SK-N-SH (cell line): ENCODE measurements at regions not wholly inside any gene's neighbourhood (a gene's known extent, or its start where the extent isn't known, plus 50 kb on each side); places are given as distances from the start of the nearest gene placed in this dataset.

ENCODE experiments used
- CTCF ChIA-PET: fragments of 300-600, 350-600 bp; formaldehyde crosslinking; extraction: SDS; loops from one replicate; lab custom pipeline; 2021; lab: Yijun Ruan, JAX
- POLR2A ChIA-PET: fragments of 350-600 bp; sonication (Branson Sonifier 250); formaldehyde crosslinking; extraction: SDS; loops from one replicate; lab custom pipeline; 2020; ENCODE audit warnings: antibody characterized with exemption, inconsistent platforms; lab: Yijun Ruan, JAX
- DNase-seq: peaks from one replicate; pipeline ENCODE4 v3.0.0; 2012
- H2AFZ ChIP-seq: fragments of 200-600 bp; sonication (generic); 2 replicates; pipeline ENCODE4 v1.8.1; 2016; ENCODE audit warnings: antibody characterized with exemption, mild to moderate bottlenecking, low read depth
- H3F3A ChIP-seq: fragments of 200-600 bp; sonication (generic); replicated peaks from 2 replicates; pipeline ENCODE3; 2016; ENCODE audit warnings: antibody characterized with exemption, mild to moderate bottlenecking; ENCODE audit not compliant: insufficient read depth
- H3K27ac ChIP-seq, 2 experiments: fragments of 200-500 bp in 1 of 2; fragments of 200-600 bp in 1 of 2; sonication (Bioruptor generic) in 1 of 2; sonication (generic), shearing (Covaris generic) in 1 of 2; 2 replicates each; pipeline versions ENCODE4 v1.5.1 to v1.6.1; 2014 to 2016; ENCODE audit warnings: low read depth in 2 of 2, inconsistent platforms in 1 of 2, low read length in 1 of 2, mild to moderate bottlenecking in 1 of 2, mixed read lengths in 1 of 2
- H3K27me3 ChIP-seq: fragments of 200-600 bp; sonication (generic), shearing (Covaris generic); 2 replicates; pipeline ENCODE4 v1.6.1; 2016; ENCODE audit warnings: mixed run types; ENCODE audit not compliant: insufficient read depth
- H3K36me3 ChIP-seq, 2 experiments: fragments of 200-500 bp in 1 of 2; fragments of 200-600 bp in 1 of 2; sonication (Bioruptor generic) in 1 of 2; sonication (generic) in 1 of 2; replicated peaks in 1 of 2; 2 replicates each; pipeline versions ENCODE3 to v1.5.1; 2014 to 2016; ENCODE audit warnings: low read length in 1 of 2, mild to moderate bottlenecking in 1 of 2; ENCODE audit not compliant: insufficient read depth in 2 of 2, control insufficient read depth in 1 of 2
- H3K4me1 ChIP-seq, 2 experiments: fragments of 200-500 bp in 1 of 2; fragments of 200-600 bp in 1 of 2; sonication (Bioruptor generic) in 1 of 2; sonication (generic), shearing (Covaris generic) in 1 of 2; 2 replicates each; pipeline versions ENCODE4 v1.5.1 to v1.6.1; 2014 to 2016; ENCODE audit warnings: low read depth in 1 of 2, low read length in 1 of 2, mixed run types in 1 of 2; ENCODE audit not compliant: insufficient read depth in 2 of 2, control insufficient read depth in 1 of 2
- H3K4me2 ChIP-seq: fragments of 200-600 bp; sonication (generic), shearing (Covaris generic); 2 replicates; pipeline ENCODE4 v1.6.1; 2017; ENCODE audit warnings: mixed run types
- H3K4me3 ChIP-seq, 2 experiments: fragments of 200-500 bp in 1 of 2; fragments of 200-600 bp in 1 of 2; sonication (Bioruptor generic) in 1 of 2; sonication (generic), shearing (Covaris generic) in 1 of 2; 2 replicates each; pipeline versions ENCODE4 v1.5.1 to v1.8.1; 2014 to 2016; ENCODE audit warnings: low read depth in 2 of 2, inconsistent platforms in 1 of 2, low read length in 1 of 2, mild to moderate bottlenecking in 1 of 2, mixed read lengths in 1 of 2, moderate library complexity in 1 of 2
- H3K79me2 ChIP-seq: fragments of 200-600 bp; sonication (generic); 2 replicates; pipeline ENCODE4 v1.8.1; 2017; ENCODE audit warnings: mild to moderate bottlenecking; ENCODE audit not compliant: insufficient read depth
- H3K9ac ChIP-seq: fragments of 200-600 bp; sonication (generic); 2 replicates; pipeline ENCODE4 v1.6.1; 2017; ENCODE audit warnings: mixed run types
- H3K9me2 ChIP-seq: fragments of 200-600 bp; sonication (generic); 2 replicates; pipeline ENCODE4 v1.6.1; 2017; ENCODE audit warnings: mixed run types
- H3K9me3 ChIP-seq: fragments of 200-600 bp; sonication (generic); 2 replicates; pipeline ENCODE4 v1.6.1; 2017; ENCODE audit warnings: mixed run types, mild to moderate bottlenecking, moderate library complexity
- H4K20me1 ChIP-seq: fragments of 200-600 bp; sonication (generic); 2 replicates; pipeline ENCODE4 v1.6.1; 2017; ENCODE audit warnings: mild to moderate bottlenecking, mixed run types; ENCODE audit not compliant: insufficient read depth
- JUND ChIP-seq: IDR thresholded peaks from 2 replicates; pipeline ENCODE4 v1.4.0; 2012
- RXRA ChIP-seq: IDR thresholded peaks from 2 replicates; pipeline ENCODE4 v1.4.0; 2012; ENCODE audit warnings: low read depth, mild to moderate bottlenecking, borderline replicate concordance
- SIN3A ChIP-seq: IDR thresholded peaks from 2 replicates; pipeline ENCODE4 v1.6.1; 2012; ENCODE audit warnings: low read depth, mild to moderate bottlenecking, low read length, moderate library complexity, borderline replicate concordance
- SMC3 ChIP-seq: IDR thresholded peaks from 2 replicates; pipeline ENCODE4 v1.6.1; 2012; ENCODE audit warnings: low read depth, low read length, improper control_type of control experiment
- TCF12 ChIP-seq: IDR thresholded peaks from 2 replicates; pipeline ENCODE4 v1.4.0; 2012
- USF1 ChIP-seq: IDR thresholded peaks from 2 replicates; pipeline ENCODE4 v1.4.0; 2012; ENCODE audit warnings: low read depth, borderline replicate concordance
- YY1 ChIP-seq: IDR thresholded peaks from 2 replicates; pipeline ENCODE4 v1.4.0; 2012; ENCODE audit warnings: low read depth, mild to moderate bottlenecking
- WGBS: methylation state at CpG from one replicate; pipeline ENCODE4 v1.1.6; 2017; ENCODE audit warnings: low lambda C conversion rate; 5-methylcytosine and 5-hydroxymethylcytosine counted together
- TF ChIP-seq, protein P1 (sequence below): IDR thresholded peaks from 2 replicates; pipeline ENCODE4 v1.6.1; 2012; ENCODE audit warnings: mild to moderate bottlenecking, low read depth, low read length, moderate library complexity
- TF ChIP-seq, protein P2 (sequence below): IDR thresholded peaks from 2 replicates; pipeline ENCODE4; 2012
- TF ChIP-seq, protein P3 (sequence below): fragments of 150-350 bp; IDR thresholded peaks from 2 replicates; pipeline ENCODE4 v1.6.1; 2017; ENCODE audit warnings: antibody characterized with exemption, low read length, low read depth, borderline replicate concordance

DNA sequence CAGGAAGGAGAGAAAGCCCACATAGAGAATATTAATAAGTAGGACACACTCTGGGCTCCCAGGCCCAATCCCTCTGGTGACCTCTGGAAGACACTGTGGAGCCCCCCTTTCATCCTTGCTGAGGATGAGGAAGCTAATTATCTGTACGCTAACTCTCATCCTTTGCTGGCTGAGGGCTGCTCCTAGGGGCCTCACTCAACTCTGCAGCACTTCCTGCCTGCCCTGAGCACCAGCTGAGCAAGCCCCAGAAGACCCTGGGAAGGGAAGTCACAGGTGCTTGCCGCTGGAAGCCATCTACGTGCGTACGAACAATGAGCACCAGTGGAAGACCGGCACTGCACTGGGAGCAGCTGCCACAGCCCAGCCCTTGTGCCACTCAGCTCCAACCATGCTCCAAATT lies 145.8 kb upstream of the CDH5 start (continued):
- TF ChIP-seq, protein P1, sequence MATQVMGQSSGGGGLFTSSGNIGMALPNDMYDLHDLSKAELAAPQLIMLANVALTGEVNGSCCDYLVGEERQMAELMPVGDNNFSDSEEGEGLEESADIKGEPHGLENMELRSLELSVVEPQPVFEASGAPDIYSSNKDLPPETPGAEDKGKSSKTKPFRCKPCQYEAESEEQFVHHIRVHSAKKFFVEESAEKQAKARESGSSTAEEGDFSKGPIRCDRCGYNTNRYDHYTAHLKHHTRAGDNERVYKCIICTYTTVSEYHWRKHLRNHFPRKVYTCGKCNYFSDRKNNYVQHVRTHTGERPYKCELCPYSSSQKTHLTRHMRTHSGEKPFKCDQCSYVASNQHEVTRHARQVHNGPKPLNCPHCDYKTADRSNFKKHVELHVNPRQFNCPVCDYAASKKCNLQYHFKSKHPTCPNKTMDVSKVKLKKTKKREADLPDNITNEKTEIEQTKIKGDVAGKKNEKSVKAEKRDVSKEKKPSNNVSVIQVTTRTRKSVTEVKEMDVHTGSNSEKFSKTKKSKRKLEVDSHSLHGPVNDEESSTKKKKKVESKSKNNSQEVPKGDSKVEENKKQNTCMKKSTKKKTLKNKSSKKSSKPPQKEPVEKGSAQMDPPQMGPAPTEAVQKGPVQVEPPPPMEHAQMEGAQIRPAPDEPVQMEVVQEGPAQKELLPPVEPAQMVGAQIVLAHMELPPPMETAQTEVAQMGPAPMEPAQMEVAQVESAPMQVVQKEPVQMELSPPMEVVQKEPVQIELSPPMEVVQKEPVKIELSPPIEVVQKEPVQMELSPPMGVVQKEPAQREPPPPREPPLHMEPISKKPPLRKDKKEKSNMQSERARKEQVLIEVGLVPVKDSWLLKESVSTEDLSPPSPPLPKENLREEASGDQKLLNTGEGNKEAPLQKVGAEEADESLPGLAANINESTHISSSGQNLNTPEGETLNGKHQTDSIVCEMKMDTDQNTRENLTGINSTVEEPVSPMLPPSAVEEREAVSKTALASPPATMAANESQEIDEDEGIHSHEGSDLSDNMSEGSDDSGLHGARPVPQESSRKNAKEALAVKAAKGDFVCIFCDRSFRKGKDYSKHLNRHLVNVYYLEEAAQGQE: no peak
- TF ChIP-seq TCF12 (no peak), SMC3 (no peak), YY1 (no peak)
- TF ChIP-seq, protein P2, sequence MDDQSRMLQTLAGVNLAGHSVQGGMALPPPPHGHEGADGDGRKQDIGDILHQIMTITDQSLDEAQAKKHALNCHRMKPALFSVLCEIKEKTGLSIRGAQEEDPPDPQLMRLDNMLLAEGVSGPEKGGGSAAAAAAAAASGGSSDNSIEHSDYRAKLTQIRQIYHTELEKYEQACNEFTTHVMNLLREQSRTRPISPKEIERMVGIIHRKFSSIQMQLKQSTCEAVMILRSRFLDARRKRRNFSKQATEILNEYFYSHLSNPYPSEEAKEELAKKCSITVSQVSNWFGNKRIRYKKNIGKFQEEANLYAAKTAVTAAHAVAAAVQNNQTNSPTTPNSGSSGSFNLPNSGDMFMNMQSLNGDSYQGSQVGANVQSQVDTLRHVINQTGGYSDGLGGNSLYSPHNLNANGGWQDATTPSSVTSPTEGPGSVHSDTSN: no peak

- H3K4me2 ChIP-seq: no peak overlapping the region
- H4K20me1 ChIP-seq: no peaks in the 10 kb centered on the region
- H3K9me3 ChIP-seq: no peaks in the 10 kb centered on the region
- no peak overlapping the region for H2AFZ ChIP-seq
- H3K36me3 ChIP-seq: no peaks in the 10 kb centered on the region
- no peaks in the 10 kb centered on the region for H3K4me1 ChIP-seq
- H3F3A ChIP-seq: no peaks in the 10 kb centered on the region
- no peaks in the 10 kb centered on the region for H3K79me2 ChIP-seq
- no peak overlapping the region for H3K27ac ChIP-seq
- ChIA-PET CTCF (interaction anchor here (1.2 kb wide), 1 partner anchor 52 kb away, joined by 4 read pairs; no protein-coding TSS in a partner anchor), POLR2A (no interaction called here)
- H3K27me3 ChIP-seq: peaks cover 6% of the 10 kb centered on the region; the same call in 1 of the 2 replicates
- TF ChIP-seq, protein P3, sequence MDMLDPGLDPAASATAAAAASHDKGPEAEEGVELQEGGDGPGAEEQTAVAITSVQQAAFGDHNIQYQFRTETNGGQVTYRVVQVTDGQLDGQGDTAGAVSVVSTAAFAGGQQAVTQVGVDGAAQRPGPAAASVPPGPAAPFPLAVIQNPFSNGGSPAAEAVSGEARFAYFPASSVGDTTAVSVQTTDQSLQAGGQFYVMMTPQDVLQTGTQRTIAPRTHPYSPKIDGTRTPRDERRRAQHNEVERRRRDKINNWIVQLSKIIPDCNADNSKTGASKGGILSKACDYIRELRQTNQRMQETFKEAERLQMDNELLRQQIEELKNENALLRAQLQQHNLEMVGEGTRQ: no peak
- H3K9ac ChIP-seq: no peak overlapping the region
- H3K4me3 ChIP-seq: no peak overlapping the region
- H3K9me2 ChIP-seq: no peaks in the 10 kb centered on the region
- no peak for DNase-seq
These were observed 147.0 kb upstream of the CDH5 start for GRCh38 chr16:66219491-66219890.

DNA sequence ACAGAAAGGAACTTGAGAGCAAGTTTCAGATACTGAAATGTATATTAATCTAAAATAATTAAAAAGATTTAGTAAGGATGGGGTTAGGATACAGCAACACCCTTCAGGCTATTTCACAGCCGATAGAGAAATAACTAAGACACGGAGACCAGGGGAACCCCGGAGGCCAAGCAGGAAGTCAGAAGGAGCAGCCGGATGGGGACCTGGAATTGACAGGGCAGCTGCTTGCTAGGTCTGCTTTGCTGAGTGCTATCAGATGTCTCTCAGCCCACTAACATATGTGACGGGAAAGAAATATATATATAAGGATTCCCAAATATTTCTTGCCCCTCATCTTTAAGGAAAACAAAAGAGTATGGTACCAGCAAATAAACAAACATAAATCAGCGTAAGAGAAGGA lies 154.1 kb upstream of the CDH5 start:
- Histone ChIP-seq H3K9me3 (no peaks in the 10 kb centered on the region), H3K9me2 (no peaks in the 10 kb centered on the region), H3K79me2 (no peaks in the 10 kb centered on the region), H3K4me2 (no peak overlapping the region), H3K9ac (no peak overlapping the region), H3F3A (no peaks in the 10 kb centered on the region), H2AFZ (no peak overlapping the region), H3K4me1 (peaks cover 4 to 5% of the 10 kb centered on the region in 2 experiments; a peak in 3 of 4 replicates), H3K4me3 (no peak overlapping the region), H3K36me3 (no peaks in the 10 kb centered on the region), H4K20me1 (no peaks in the 10 kb centered on the region), H3K27me3 (no peaks in the 10 kb centered on the region), H3K27ac (no peak overlapping the region)
- WGBS: 27% methylated on average over 6 of the region's 6 CpGs
- ChIA-PET CTCF (interaction anchor here (1.0 to 1.1 kb wide), 2 partner anchors 18 to 130 kb away, joined by 3 read pairs; no protein-coding TSS in a partner anchor), POLR2A (no interaction called here)
- TF ChIP-seq TCF12 (no peak), USF1 (no peak), JUND (no peak), RXRA (no peak), SIN3A (no peak)
- peak; percentile 48 for DNase-seq
